Vagina (tissue), 2 donors: ENCODE measurements at regions not wholly inside any gene's neighbourhood (a gene's known extent, or its start where the extent isn't known, plus 50 kb on each side); places are given as distances from the start of the nearest gene placed in this dataset.

Source experiments
- DNase-seq, 2 donors: peaks; one replicate each; pipeline ENCODE4 v3.0.0-alpha.2; 2017; ENCODE audit errors: extremely low spot score in 2 of 2
- H3K27ac ChIP-seq: fragments of 200-600 bp; sonication (generic); one replicate; pipeline ENCODE4 v1.5.1; 2019
- H3K27me3 ChIP-seq: fragments of 200-600 bp; sonication (generic); one replicate; pipeline ENCODE4 v1.5.1; 2019
- H3K36me3 ChIP-seq, 2 donors: fragments of 200-600 bp; sonication (generic); one replicate each; pipeline ENCODE4 v1.5.1; 2017 to 2019
- H3K4me1 ChIP-seq: fragments of 200-600 bp; sonication (generic); one replicate; pipeline ENCODE4 v1.5.1; 2019
- H3K4me3 ChIP-seq, 2 donors: fragments of 200-600 bp; sonication (generic); 1 replicate in 1 of 2; 2 replicates in 1 of 2; pipeline ENCODE4 v1.5.1; 2016 to 2019
- H3K9me3 ChIP-seq: fragments of 200-600 bp; sonication (generic); one replicate; pipeline ENCODE4 v1.5.1; 2019
- POLR2A ChIP-seq, 2 donors: fragments of 450-650 bp; IDR thresholded peaks; one replicate each; pipeline ENCODE4 v1.6.1; 2017; ENCODE audit warnings: antibody characterized with exemption in 2 of 2, mild to moderate bottlenecking in 2 of 2, moderate library complexity in 2 of 2
- POLR2AphosphoS5 ChIP-seq, 2 donors: sonication (generic); formaldehyde crosslinking; IDR thresholded peaks; one replicate each; pipeline ENCODE4 v1.9.0; 2017; ENCODE audit warnings: antibody characterized with exemption in 2 of 2, mild to moderate bottlenecking in 2 of 2, low read depth in 1 of 2; ENCODE audit not compliant: insufficient read depth in 1 of 2
- intact Hi-C: fragments of 100-400 bp; cut with DNase I; formaldehyde crosslinking; loops from one replicate; pipeline ENCODE4 v1.15.1; 2023
- TF ChIP-seq, protein P1 (sequence below), 3 experiments: fragments of 450-650 bp in 2 of 3; fragments of 200-600 bp in 1 of 3; sonication (generic) in 1 of 3; IDR thresholded peaks; one replicate each; pipeline ENCODE4 v1.5.1; 2017 to 2019; ENCODE audit warnings: antibody characterized with exemption in 3 of 3, mild to moderate bottlenecking in 2 of 3, moderate library complexity in 2 of 3

DNA sequence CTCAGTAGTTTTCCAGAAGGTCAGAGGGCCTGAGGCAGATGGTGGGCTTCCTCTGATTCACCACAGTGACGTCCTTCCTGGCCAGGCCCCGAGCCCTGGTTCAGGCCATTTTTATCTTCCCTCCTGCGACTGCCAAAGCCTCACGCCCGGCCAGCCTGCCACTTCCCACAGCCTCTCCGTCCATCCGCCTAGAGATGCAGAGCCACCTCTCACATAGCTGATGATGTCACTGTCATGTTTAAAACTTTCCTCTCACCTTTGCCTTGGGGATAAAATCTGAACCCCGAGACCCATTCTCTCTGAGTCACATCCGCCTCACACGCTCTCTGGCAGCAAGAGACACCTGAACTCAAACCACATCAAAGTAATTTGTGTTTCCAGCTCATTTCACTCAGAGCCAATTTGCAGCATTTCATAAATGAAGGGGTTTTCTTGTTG, 175.3 kb downstream of the QDPR start:
- TF ChIP-seq, protein P1, sequence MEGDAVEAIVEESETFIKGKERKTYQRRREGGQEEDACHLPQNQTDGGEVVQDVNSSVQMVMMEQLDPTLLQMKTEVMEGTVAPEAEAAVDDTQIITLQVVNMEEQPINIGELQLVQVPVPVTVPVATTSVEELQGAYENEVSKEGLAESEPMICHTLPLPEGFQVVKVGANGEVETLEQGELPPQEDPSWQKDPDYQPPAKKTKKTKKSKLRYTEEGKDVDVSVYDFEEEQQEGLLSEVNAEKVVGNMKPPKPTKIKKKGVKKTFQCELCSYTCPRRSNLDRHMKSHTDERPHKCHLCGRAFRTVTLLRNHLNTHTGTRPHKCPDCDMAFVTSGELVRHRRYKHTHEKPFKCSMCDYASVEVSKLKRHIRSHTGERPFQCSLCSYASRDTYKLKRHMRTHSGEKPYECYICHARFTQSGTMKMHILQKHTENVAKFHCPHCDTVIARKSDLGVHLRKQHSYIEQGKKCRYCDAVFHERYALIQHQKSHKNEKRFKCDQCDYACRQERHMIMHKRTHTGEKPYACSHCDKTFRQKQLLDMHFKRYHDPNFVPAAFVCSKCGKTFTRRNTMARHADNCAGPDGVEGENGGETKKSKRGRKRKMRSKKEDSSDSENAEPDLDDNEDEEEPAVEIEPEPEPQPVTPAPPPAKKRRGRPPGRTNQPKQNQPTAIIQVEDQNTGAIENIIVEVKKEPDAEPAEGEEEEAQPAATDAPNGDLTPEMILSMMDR (IDR thresholded peaks at IDR 0.05) = no peak
- TF ChIP-seq POLR2AphosphoS5 (IDR thresholded peaks at IDR 0.05; ENCODE audit: insufficient read depth in 1 of 2, low read depth in 1 of 2) (peak in 1 of 2 donors; percentile 62), POLR2A (IDR thresholded peaks at IDR 0.05) (no peak)
- DNase-seq = no peak

GRCh38 chr4:17336069-17336468, 175.8 kb downstream of the QDPR start:
- TF ChIP-seq POLR2A (IDR thresholded peaks at IDR 0.05) = no peak
- TF ChIP-seq, protein P1 (IDR thresholded peaks at IDR 0.05) = no peak
- TF ChIP-seq POLR2AphosphoS5 (IDR thresholded peaks at IDR 0.05; ENCODE audit: insufficient read depth in 1 of 2, low read depth in 1 of 2) = no peak
- intact Hi-C loops = no loop called here
- Histone ChIP-seq H3K27ac (no peak overlapping the region), H3K36me3 (no peaks in the 10 kb centered on the region), H3K4me1 (no peaks in the 10 kb centered on the region), H3K9me3 (no peaks in the 10 kb centered on the region), H3K27me3 (no peaks in the 10 kb centered on the region), H3K4me3 (no peak overlapping the region)
- DNase-seq = no peak

More for the DNA sequence above, 175.3 kb downstream of the QDPR start:
- H3K4me1 ChIP-seq = no peaks in the 10 kb centered on the region
- H3K36me3 ChIP-seq = no peaks in the 10 kb centered on the region
- H3K4me3 ChIP-seq = no peak overlapping the region
- no peak overlapping the region for H3K27ac ChIP-seq
- intact Hi-C loops = no loop called here
- H3K9me3 ChIP-seq = no peaks in the 10 kb centered on the region
- H3K27me3 ChIP-seq = no peaks in the 10 kb centered on the region

DNA sequence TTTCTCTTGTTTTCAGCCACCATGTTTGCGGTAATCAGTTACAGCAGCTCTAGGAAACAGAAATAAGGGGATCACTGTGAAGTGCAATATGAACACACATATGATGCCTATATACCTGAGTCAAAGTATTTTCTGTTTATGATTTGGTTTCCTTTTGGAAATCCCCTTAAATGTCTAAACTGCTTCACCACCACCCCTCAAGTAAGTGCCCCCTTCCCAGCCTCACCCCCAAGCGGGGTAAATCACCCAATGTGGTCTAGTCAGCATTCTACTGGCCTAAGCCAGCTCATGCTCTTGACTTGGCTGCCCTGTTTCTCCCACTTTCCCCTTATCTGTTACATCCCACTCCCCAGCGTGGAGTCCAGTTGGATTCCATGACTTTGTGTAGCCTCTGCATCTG, 176.5 kb downstream of the QDPR start:
- intact Hi-C loops = no loop called here
- DNase-seq = no peak
- Histone ChIP-seq H3K4me1 (no peaks in the 10 kb centered on the region), H3K9me3 (no peaks in the 10 kb centered on the region), H3K4me3 (no peak overlapping the region), H3K27ac (no peak overlapping the region), H3K27me3 (no peaks in the 10 kb centered on the region), H3K36me3 (no peaks in the 10 kb centered on the region)
- no peak for TF ChIP-seq POLR2AphosphoS5 (IDR thresholded peaks at IDR 0.05; ENCODE audit: insufficient read depth in 1 of 2, low read depth in 1 of 2)
- TF ChIP-seq, protein P1 (IDR thresholded peaks at IDR 0.05) = no peak
- TF ChIP-seq POLR2A (IDR thresholded peaks at IDR 0.05) = no peak

GRCh38 chr4:17332478-17332877, 179.4 kb downstream of the QDPR start:
- no peaks in the 10 kb centered on the region for H3K36me3 ChIP-seq
- no peaks in the 10 kb centered on the region for H3K9me3 ChIP-seq
- H3K4me3 ChIP-seq = no peak overlapping the region
- intact Hi-C loops = no loop called here
- peaks cover 12% of the 10 kb centered on the region for H3K4me1 ChIP-seq
- no peak overlapping the region for H3K27ac ChIP-seq
- no peaks in the 10 kb centered on the region for H3K27me3 ChIP-seq
- TF ChIP-seq POLR2A (IDR thresholded peaks at IDR 0.05) (no peak), POLR2AphosphoS5 (IDR thresholded peaks at IDR 0.05; ENCODE audit: insufficient read depth in 1 of 2, low read depth in 1 of 2) (no peak)
- TF ChIP-seq, protein P1 (IDR thresholded peaks at IDR 0.05) = no peak
- DNase-seq = no peak

DNA sequence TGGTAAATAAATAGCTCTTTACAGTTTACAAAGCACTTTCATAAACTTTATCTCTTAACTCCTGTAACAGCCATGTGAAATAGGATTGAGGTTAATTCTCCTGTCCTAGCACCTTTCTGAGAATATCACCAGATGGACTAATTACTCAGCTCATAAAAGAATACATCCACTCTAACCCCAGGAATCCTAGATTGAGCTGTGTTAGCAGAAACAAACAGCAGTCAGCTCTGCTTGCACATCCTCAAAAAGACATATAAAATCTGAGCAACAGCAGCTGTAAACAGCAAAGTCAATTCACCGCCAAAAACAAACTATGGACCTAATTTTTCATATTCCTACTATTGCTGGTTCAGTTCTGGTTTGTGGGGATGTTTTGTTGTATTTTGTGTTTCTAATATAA, 182.8 kb downstream of the QDPR start:
- intact Hi-C loops = loop anchor here (5.0 to 10.0 kb wide), 3 partner anchors 414 to 1034 kb away; no protein-coding TSS in a partner anchor
- TF ChIP-seq, protein P1 (IDR thresholded peaks at IDR 0.05) = no peak
- no peak for TF ChIP-seq POLR2A (IDR thresholded peaks at IDR 0.05)
- TF ChIP-seq POLR2AphosphoS5 (IDR thresholded peaks at IDR 0.05; ENCODE audit: insufficient read depth in 1 of 2, low read depth in 1 of 2) = no peak
- Histone ChIP-seq H3K36me3 (no peaks in the 10 kb centered on the region), H3K4me1 (peaks cover 17% of the 10 kb centered on the region), H3K27me3 (no peaks in the 10 kb centered on the region), H3K27ac (no peak overlapping the region), H3K4me3 (no peak overlapping the region), H3K9me3 (no peaks in the 10 kb centered on the region)
- no peak for DNase-seq
